Astrocyte (in vitro differentiated cells and primary cell): ENCODE measurements at regions not wholly inside any gene's neighbourhood (a gene's known extent, or its start where the extent isn't known, plus 50 kb on each side); places are given as distances from the start of the nearest gene placed in this dataset.

Experiments used
- DNase-seq: peaks from one replicate; pipeline ENCODE4 v3.0.0-alpha.2; 2010; ENCODE audit warnings: low read depth
- FAIRE-seq: peaks from 2 replicates; lab custom pipeline; 2011; peaks lifted over from hg19 to GRCh38; lab: Jason Lieb, UNC
- H2AFZ ChIP-seq: 2 replicates; pipeline ENCODE4 v1.6.0; 2012; ENCODE audit warnings: low read depth, low read length, inconsistent platforms
- H3K27ac ChIP-seq: 2 replicates; pipeline ENCODE4 v1.5.1; 2011; ENCODE audit warnings: low read depth, low read length, inconsistent platforms
- H3K27me3 ChIP-seq: 2 replicates; pipeline ENCODE4 v1.6.0; 2011; ENCODE audit warnings: low read length, inconsistent platforms; ENCODE audit not compliant: insufficient read depth
- H3K36me3 ChIP-seq: 2 replicates; pipeline ENCODE4 v1.5.1; 2011; ENCODE audit warnings: low read length, inconsistent platforms; ENCODE audit not compliant: insufficient read depth
- H3K4me1 ChIP-seq: 2 replicates; pipeline ENCODE4 v1.5.1; 2011; ENCODE audit warnings: low read length, inconsistent platforms; ENCODE audit not compliant: insufficient read depth
- H3K4me2 ChIP-seq: 2 replicates; pipeline ENCODE4 v1.6.0; 2012; ENCODE audit warnings: low read length, inconsistent platforms
- H3K4me3 ChIP-seq: 2 replicates; pipeline ENCODE4 v1.5.1; 2011; ENCODE audit warnings: low read depth, mild to moderate bottlenecking, low read length, inconsistent platforms; ENCODE audit not compliant: insufficient read depth
- H3K79me2 ChIP-seq: 2 replicates; pipeline ENCODE4 v1.6.0; 2012; ENCODE audit warnings: mild to moderate bottlenecking, low read length, inconsistent platforms; ENCODE audit not compliant: insufficient read depth
- H3K9ac ChIP-seq: 2 replicates; pipeline ENCODE4 v1.6.0; 2012; ENCODE audit warnings: mild to moderate bottlenecking, low read length, inconsistent platforms
- H3K9me3 ChIP-seq: 2 replicates; pipeline ENCODE4 v1.5.1; 2012; ENCODE audit warnings: low read depth, mild to moderate bottlenecking, low read length, inconsistent platforms; ENCODE audit not compliant: insufficient read depth
- H4K20me1 ChIP-seq: 2 replicates; pipeline ENCODE4 v1.6.0; 2012; ENCODE audit warnings: low read length, inconsistent platforms; ENCODE audit not compliant: insufficient read depth
- H3K27ac Mint-ChIP-seq: one replicate; pipeline ENCODE4 v1.8.0; 2021; ENCODE audit warnings: mild to moderate bottlenecking, mixed read lengths; ENCODE audit not compliant: unreplicated experiment
- H3K27me3 Mint-ChIP-seq: one replicate; pipeline ENCODE4 v1.8.0; 2021; ENCODE audit warnings: low read depth, mixed read lengths; ENCODE audit not compliant: unreplicated experiment
- H3K36me3 Mint-ChIP-seq: one replicate; pipeline ENCODE4 v1.8.0; 2021; ENCODE audit warnings: low read depth, mixed read lengths; ENCODE audit not compliant: unreplicated experiment
- H3K4me1 Mint-ChIP-seq: one replicate; pipeline ENCODE4 v1.8.0; 2021; ENCODE audit warnings: low read depth, mixed read lengths; ENCODE audit not compliant: unreplicated experiment
- H3K4me3 Mint-ChIP-seq: one replicate; pipeline ENCODE4 v1.8.0; 2021; ENCODE audit warnings: mild to moderate bottlenecking, moderate library complexity, mixed read lengths; ENCODE audit not compliant: unreplicated experiment
- H3K9me3 Mint-ChIP-seq: one replicate; pipeline ENCODE4 v1.8.0; 2021; ENCODE audit warnings: mild to moderate bottlenecking, mixed read lengths; ENCODE audit not compliant: unreplicated experiment
- CTCF ChIP-seq: IDR thresholded peaks from 2 replicates; pipeline ENCODE4 v1.5.1; 2011; ENCODE audit warnings: low read depth, mild to moderate bottlenecking, inconsistent platforms, low read length, moderate library complexity; ENCODE audit not compliant: insufficient read depth
- EZH2 ChIP-seq: IDR thresholded peaks from 2 replicates; pipeline ENCODE4 v1.6.1; 2012; ENCODE audit warnings: mild to moderate bottlenecking, low read length, inconsistent platforms; ENCODE audit not compliant: insufficient read depth

- no peaks in the 10 kb centered on the region for H3K27me3 Mint-ChIP-seq
Measured at GRCh38 chr5:117713585-117714198, 1139.1 kb upstream of the SEMA6A start.

GRCh38 chr5:117701062-117701461, 1126.4 kb upstream of the SEMA6A start:
- H2AFZ ChIP-seq, result no peak overlapping the region

More at GRCh38 chr5:117713585-117714198, 1139.1 kb upstream of the SEMA6A start:
- no peak for DNase-seq
- Histone ChIP-seq H3K27ac (no peak overlapping the region), H3K4me3 (no peak overlapping the region), H3K9me3 (peaks cover 7% of the 10 kb centered on the region), H3K27me3 (no peaks in the 10 kb centered on the region), H3K4me1 (no peaks in the 10 kb centered on the region), H3K4me2 (no peak overlapping the region), H4K20me1 (no peaks in the 10 kb centered on the region), H3K36me3 (no peaks in the 10 kb centered on the region), H3K9ac (no peak overlapping the region), H2AFZ (no peak overlapping the region), H3K79me2 (no peaks in the 10 kb centered on the region)
- H3K4me3 Mint-ChIP-seq, result no peak overlapping the region
- H3K4me1 Mint-ChIP-seq, result no peaks in the 10 kb centered on the region
- FAIRE-seq, result no peak
- H3K27ac Mint-ChIP-seq, result no peak overlapping the region
- no peaks in the 10 kb centered on the region for H3K36me3 Mint-ChIP-seq
- TF ChIP-seq EZH2 (no peak), CTCF (no peak)
- peaks cover 20% of the 10 kb centered on the region for H3K9me3 Mint-ChIP-seq

More at GRCh38 chr5:117701062-117701461, 1126.4 kb upstream of the SEMA6A start:
- Histone ChIP-seq H3K9ac (no peak overlapping the region), H3K4me2 (no peak overlapping the region), H3K79me2 (no peaks in the 10 kb centered on the region), H3K27me3 (no peaks in the 10 kb centered on the region), H4K20me1 (no peaks in the 10 kb centered on the region), H3K27ac (no peak overlapping the region), H3K4me3 (no peak overlapping the region), H3K4me1 (no peaks in the 10 kb centered on the region), H3K36me3 (no peaks in the 10 kb centered on the region), H3K9me3 (no peaks in the 10 kb centered on the region)
- no peak for TF ChIP-seq CTCF
- no peak for TF ChIP-seq EZH2
- H3K9me3 Mint-ChIP-seq, result no peaks in the 10 kb centered on the region
- H3K27ac Mint-ChIP-seq, result no peak overlapping the region
- FAIRE-seq (no peak), DNase-seq (no peak)
- H3K4me1 Mint-ChIP-seq, result no peaks in the 10 kb centered on the region
- no peak overlapping the region for H3K4me3 Mint-ChIP-seq
- no peaks in the 10 kb centered on the region for H3K27me3 Mint-ChIP-seq
- no peaks in the 10 kb centered on the region for H3K36me3 Mint-ChIP-seq
